H1 (cell line): ENCODE measurements at regions not wholly inside any gene's neighbourhood (a gene's known extent, or its start where the extent isn't known, plus 50 kb on each side); places are given as distances from the start of the nearest gene placed in this dataset.

Experiments used
- CHD7 ChIP-seq: fragments of 300-600 bp; sonication (generic); IDR thresholded peaks from 2 replicates; pipeline ENCODE4 v1.7.1; 2012; ENCODE audit warnings: low read length, moderate library complexity, mild to moderate bottlenecking, inconsistent platforms; ENCODE audit not compliant: insufficient replicate concordance
- KDM4A ChIP-seq: IDR thresholded peaks from one replicate; pipeline ENCODE4 v1.7.1; 2012; ENCODE audit warnings: low read depth, mild to moderate bottlenecking, moderate library complexity, low read length, inconsistent platforms; ENCODE audit not compliant: severe bottlenecking
- USF2 ChIP-seq: IDR thresholded peaks from 2 replicates; pipeline ENCODE4 v1.6.1; 2011; ENCODE audit warnings: low read length, improper control_type of control experiment
- ZNF274 ChIP-seq: IDR thresholded peaks from 2 replicates; pipeline ENCODE4 v1.7.0; 2012; ENCODE audit warnings: low read length, borderline replicate concordance; ENCODE audit errors: extremely low read depth

- TF ChIP-seq USF2 (no peak), KDM4A (no peak), CHD7 (no peak), ZNF274 (no peak)
Observed at GRCh38 chr17:11138023-11138422, 103.0 kb upstream of the SHISA6 start (continued).
